GM19328 (cell line): ENCODE measurements at regions not wholly inside any gene's neighbourhood (a gene's known extent, or its start where the extent isn't known, plus 50 kb on each side); places are given as distances from the start of the nearest gene placed in this dataset.
"Not testable (repeated sequence)": the region's sequence is repeated elsewhere in the genome, so short reads cannot be mapped to it uniquely, and the experiment has no call there.

Experiments
- ATAC-seq: cut with Tn5 transposase; IDR thresholded peaks from one replicate; pipeline ENCODE4 v1.9.1; 2021; ENCODE audit warnings: mild to moderate bottlenecking, moderate library complexity; ENCODE audit not compliant: unreplicated experiment

- no peak for ATAC-seq
These were observed 279.8 kb upstream of the TNC start for GRCh38 chr9:115397591-115398312.

GRCh38 chr9:115398313-115398650 is 280.3 kb upstream of the TNC start:
- no peak for ATAC-seq

DNA sequence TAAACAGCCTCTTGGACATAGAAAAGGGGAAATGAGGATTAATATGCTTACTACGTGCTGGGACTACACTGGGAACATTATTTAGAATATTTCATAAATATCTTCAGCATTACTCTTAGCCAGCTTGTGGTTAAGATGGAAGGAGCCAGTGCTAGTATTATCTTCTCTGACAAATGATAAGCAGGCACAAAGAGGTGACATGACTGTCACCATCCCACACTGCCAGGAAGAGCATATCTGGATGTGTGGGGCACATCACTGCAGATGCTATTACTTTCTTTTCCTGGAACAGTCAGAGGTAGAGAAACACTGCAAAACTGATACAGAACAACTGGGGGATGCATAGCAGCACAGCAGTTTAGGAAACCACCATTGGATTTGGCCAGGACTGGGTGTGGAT is 281.0 kb upstream of the TNC start:
- ATAC-seq, result no peak

- ATAC-seq, result no peak
These were observed 282.8 kb upstream of the TNC start for GRCh38 chr9:115400796-115401195.

DNA sequence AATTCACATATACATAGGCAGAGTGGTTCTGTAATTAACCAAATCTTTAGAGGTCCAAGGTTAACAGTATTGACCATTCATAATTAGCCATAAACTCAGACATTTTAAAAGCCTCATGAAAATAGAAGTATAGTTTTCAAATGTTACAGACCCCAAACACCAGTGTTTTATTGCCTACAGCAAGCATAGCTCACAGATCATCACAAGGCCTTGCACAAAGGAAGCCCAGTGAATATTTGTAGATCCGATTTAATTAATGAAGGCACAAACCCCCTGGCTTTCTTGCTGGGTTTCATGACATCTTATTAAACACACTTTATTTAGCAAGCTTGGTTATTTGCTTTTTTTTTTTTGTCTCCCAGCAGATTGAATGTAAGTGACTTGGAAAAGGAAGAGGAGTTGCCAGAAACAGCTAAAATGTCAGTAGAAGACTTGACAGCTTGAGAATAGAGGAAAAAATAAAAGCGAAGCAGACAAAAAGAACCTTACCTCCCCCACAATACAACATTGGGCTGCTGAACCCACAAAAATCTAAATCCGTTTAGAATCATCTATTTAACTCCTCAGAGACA is 283.9 kb upstream of the TNC start:
- no peak for ATAC-seq

DNA sequence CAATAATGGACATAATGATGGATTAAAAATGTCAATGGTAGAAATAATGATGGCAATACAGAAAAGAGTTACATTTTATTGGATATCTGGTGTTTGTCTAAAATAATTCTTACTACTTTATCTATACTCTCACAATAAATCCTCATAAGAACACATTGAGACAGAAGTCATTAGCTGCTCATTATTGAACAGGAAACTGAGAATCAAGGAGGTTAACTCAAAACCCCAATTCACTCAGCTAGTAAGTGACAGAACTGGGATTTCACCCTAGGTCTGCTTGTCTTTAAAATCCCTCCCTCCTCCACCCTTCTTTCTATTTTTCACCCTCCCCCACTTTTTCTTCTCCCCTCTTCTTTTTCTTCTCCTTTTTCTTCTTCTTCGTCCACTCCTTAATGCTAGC is 285.8 kb upstream of the TNC start:
- ATAC-seq, result no peak

DNA sequence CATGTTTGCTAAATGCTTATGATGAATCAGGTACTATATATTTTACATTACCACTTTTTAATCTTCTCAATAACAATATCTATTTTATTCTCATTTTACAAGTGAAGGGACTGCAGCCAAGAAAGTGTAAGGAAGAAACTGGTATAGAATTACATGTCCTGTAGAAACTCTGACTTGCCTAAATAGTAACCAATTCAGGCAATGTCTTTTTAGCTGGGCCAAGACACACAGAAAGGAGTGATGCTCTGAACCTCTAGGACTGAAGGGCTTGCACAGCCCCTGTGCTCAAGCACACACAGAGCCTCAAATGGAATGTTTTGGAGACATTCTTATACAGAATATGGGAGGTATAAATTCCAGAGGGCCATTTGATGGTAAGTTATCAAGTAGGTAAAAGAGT is 286.4 kb upstream of the TNC start:
- ATAC-seq, result no peak

- ATAC-seq, result no peak
These were observed 293.6 kb upstream of the TNC start for GRCh38 chr9:115411516-115411915.

DNA sequence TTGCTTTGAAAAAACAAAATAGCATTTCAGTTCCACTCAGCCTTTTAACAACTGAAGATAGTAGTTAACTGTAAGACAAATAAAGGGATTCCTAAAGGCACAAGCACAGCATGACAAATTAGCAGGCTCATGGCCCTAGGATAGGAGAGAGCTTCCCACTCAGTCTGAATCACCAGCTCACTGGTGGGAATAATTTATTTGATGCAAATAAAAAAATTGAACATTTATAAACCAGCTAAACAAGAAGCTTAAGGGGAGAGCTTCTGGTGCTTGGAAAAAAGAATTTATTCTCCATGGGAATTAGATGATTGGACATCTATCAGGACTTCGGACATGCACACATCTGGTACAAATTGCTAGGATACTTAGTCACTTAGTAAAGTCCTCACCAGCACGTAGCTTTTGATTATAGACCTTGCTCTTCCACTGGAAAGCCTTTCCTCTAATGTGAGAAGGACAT is 294.1 kb upstream of the TNC start:
- no peak for ATAC-seq

DNA sequence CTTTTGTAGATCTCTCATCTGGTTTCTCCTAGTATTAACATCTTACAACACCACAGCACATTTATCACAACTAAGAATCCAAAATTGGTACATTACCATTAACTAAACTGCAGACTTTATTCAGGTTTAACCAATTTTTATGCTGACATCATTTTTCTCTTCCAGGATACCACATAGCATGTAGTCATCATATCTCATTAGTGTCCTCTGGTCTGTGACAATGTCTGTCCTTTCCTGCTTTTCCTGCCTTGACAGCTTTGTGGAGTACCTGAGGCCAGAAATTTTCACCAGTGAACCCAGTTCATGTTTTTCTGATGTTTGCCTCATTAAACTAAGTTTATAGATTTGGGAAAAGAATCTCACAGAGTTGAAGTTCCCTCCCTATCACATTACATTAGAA is 294.7 kb upstream of the TNC start:
- no peak for ATAC-seq

- no peak for ATAC-seq
These were observed 295.3 kb upstream of the TNC start for GRCh38 chr9:115413304-115413703.

DNA sequence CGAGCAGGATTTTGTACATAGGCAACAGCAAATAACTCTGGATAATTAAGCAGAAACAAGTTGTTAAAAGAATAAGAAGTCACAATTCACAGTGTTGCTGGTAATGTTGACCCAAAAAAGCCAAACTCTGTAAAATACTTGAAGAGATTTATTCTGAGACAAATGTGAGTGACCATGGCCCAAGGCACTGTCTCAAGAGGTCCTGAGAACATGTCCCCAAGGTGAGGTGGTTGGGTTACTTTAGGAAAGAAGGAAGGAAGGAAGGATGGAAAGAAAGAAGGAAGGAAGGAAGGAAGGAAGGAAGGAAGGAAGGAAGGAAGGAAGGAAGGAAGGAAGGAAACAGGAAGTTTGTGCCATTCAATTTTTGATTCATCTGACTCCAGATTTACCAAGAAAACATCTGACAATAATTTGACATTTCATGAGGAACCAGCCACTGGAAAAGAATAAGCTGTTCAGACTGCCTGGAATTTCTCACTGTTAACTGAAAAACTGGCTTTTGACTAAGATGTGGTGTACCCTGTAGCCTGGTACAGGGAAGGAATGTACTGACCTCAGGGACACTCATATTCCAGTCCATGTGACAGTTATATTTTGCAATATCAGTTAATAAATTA is 295.9 kb upstream of the TNC start:
- no peak for ATAC-seq

DNA sequence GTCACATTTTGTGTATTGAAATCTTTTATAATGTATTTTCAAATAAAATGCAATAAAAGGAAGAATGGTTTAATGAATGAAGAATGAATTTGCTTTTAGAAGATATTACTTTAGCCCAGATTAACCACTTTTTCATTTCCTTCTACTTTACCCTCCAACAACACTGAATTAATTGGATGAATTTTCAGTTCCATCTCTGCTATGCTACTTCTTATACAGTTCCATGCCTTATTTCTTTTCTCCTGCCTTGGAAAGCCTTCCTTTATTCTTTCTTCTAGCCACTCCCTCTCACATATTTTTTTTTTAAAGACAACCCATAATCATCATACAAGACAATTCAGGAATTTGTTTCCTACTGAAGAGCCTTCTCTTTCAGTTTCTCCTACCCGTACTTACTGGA is 296.6 kb upstream of the TNC start:
- no peak for ATAC-seq

DNA sequence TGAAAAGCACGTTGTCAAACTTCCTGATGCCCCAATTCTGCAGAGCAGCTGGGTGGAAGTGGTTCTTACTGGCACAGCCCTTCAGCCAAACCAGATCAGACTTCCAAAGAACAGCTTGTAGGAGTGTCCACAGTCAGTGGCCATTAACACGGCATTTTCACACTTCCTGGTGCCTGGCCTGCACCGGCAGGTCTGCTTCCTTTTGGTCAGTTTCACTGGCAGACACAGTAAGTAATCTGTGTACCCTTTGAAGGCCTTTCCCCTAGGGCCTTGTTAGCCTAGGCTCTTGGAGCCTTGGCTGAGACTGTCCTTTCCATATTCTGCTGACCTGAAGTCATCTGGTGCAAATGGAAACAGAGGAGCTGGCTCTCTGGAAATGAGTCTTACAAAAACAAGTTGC is 297.5 kb upstream of the TNC start:
- ATAC-seq, result no peak

- ATAC-seq, result no peak
These were observed 298.3 kb upstream of the TNC start for GRCh38 chr9:115416299-115416698.

DNA sequence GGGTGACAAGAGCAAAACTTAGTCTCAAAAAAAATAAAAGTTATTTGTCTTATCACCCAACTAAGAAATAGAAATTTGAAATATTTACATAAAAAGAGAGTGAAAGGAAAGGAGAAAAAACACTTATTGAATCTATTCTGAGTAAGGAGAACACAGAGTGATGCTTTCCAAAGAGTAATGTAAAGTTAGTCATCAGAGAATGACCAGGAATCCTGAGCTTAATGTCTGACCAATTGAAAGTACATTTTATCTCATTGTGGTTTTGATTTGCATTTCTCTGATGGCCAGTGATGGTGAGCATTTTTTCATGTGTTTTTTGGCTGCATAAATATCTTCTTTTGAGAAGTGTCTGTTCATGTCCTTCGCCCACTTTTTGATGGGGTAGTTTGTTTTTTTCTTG is 300.2 kb upstream of the TNC start:
- ATAC-seq, result not testable (repeated sequence)

- no peak for ATAC-seq
These were observed 305.0 kb upstream of the TNC start for GRCh38 chr9:115422932-115423440.

DNA sequence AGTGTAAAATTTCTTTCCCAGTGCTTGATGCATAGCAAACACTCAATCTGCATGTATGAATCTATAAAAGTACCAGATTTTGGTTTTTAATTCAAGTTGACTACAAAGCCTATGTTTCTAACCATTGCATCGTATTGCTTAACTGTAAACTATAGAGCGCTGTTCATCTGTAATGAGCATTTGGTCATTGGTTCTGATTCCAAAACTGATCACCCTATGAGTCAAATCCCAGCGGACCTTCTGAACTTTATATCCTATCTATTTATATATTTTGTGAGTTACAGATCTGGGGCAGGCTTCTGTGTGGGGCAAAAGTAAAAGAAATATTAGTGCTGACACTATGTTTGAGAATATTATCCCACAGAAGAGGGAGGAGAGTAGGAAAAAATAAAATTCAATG is 305.7 kb upstream of the TNC start:
- ATAC-seq, result no peak

DNA sequence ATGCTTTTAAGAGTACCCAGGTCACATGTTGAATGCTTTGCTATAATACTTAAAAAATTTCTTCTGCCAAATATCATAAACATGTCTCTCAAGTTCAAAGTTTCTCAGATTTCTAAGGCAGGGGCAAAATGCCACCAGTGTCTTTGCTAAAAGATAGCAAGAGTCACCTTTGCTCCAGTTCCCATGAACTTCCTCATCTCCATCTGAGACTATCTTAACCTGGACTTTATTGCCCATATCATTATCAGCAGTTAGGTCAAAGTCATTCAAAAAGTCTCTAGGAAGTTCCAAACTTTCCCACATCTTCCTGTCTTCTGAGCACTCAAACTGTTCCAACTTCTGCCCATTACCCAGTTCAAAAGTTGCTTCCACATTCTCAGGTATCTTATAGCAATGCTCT is 307.6 kb upstream of the TNC start:
- ATAC-seq, result no peak

DNA sequence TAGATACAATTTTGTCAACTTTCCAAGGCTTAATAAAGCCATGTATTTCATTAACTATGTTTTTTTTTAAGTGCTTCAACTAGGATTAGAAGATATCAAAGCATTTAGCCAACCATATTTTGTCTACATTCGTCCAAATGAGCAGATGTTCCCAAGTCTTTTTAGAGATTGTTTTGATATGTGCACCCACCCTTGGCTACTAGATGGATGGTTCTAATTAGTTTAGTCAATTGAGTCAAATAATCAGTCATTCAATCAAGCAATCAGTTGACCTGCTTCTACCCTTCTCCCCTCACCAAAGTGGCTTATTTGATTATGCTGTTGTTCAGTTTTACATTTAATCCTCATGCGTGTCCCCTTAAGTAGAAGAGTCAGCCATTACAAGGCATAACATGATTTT is 319.5 kb upstream of the TNC start:
- no peak for ATAC-seq

GRCh38 chr9:115439641-115440040 is 321.7 kb upstream of the TNC start:
- ATAC-seq, result no peak

DNA sequence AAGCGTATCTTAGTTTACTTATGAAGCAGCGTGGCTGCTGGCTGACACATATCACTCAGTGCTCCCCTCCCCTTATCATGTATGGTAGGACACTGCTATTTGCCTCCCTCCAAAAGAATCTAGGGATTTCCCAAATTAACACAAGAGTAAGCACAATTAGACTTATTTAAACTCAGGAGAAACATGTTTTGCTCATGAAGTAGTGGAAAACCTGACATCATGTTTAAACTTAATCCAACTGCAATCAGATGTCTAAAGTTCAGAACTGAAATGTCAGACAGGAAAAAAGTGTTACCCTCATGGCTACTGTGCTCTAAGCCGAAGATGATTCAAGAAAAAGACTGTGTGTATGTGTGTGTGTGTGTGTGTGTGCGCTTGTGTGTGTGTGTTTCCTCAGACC is 324.1 kb upstream of the TNC start:
- ATAC-seq, result no peak
